HEK293 (cell line): ENCODE measurements at regions not wholly inside any gene's neighbourhood (a gene's known extent, or its start where the extent isn't known, plus 50 kb on each side); places are given as distances from the start of the nearest gene placed in this dataset.

Source experiments
- CTCF ChIA-PET: fragments of 350-600 bp; formaldehyde crosslinking; extraction: SDS; loops from one replicate; lab custom pipeline; 2021; ENCODE audit warnings: antibody characterized with exemption; lab: Yijun Ruan, JAX
- POLR2A ChIA-PET: fragments of 300-600 bp; formaldehyde crosslinking; extraction: SDS; loops from one replicate; lab custom pipeline; 2020; ENCODE audit warnings: antibody characterized with exemption, inconsistent platforms; lab: Yijun Ruan, JAX
- H3K27ac ChIP-seq: fragments of 200-500 bp; sonication (Bioruptor generic); 2 replicates; pipeline ENCODE4 v1.5.1; 2014; ENCODE audit warnings: low read depth, low read length, control low read depth, inconsistent platforms; ENCODE audit errors: extremely low read depth
- H3K36me3 ChIP-seq, 2 experiments: fragments of 200-500 bp in 1 of 2; sonication (Bioruptor generic) in 1 of 2; 1 replicate in 1 of 2; 2 replicates in 1 of 2; pipeline ENCODE4 v1.5.1; 2014 to 2017; ENCODE audit warnings: inconsistent platforms in 2 of 2, low read length in 2 of 2; ENCODE audit not compliant: control insufficient read depth in 2 of 2, insufficient read depth in 1 of 2
- H3K4me1 ChIP-seq: fragments of 200-500 bp; sonication (Bioruptor generic); 2 replicates; pipeline ENCODE4 v1.5.1; 2014; ENCODE audit warnings: mild to moderate bottlenecking, low read length, inconsistent platforms; ENCODE audit not compliant: control insufficient read depth, insufficient read depth
- H3K4me3 ChIP-seq: 2 replicates; pipeline ENCODE4 v1.5.1; 2011; ENCODE audit warnings: low read depth, mild to moderate bottlenecking, control low read depth, low read length, moderate library complexity
- H3K9me3 ChIP-seq: fragments of 200-500 bp; sonication (Bioruptor generic); 2 replicates; pipeline ENCODE4 v1.5.1; 2014; ENCODE audit warnings: low read depth, low read length, inconsistent platforms; ENCODE audit not compliant: control insufficient read depth, insufficient read depth
- HOXD13 ChIP-seq: sonication (generic); formaldehyde crosslinking; IDR thresholded peaks from 2 replicates; pipeline ENCODE4 v1.8.0; 2022; ENCODE audit warnings: missing genetic modification reagents, borderline replicate concordance
- PRDM10 ChIP-seq: fragments of 450-650 bp; formaldehyde crosslinking; IDR thresholded peaks from 2 replicates; pipeline ENCODE4 v1.5.1; 2016; ENCODE audit warnings: missing biosample characterization, missing genetic modification characterization
- TRIM28 ChIP-seq: IDR thresholded peaks from 2 replicates; pipeline ENCODE4 v1.6.1; 2011; ENCODE audit warnings: low read length, control low read depth, borderline replicate concordance
- YY2 ChIP-seq: fragments of 450-650 bp; formaldehyde crosslinking; IDR thresholded peaks from 2 replicates; pipeline ENCODE4 v1.5.1; 2016; ENCODE audit warnings: missing biosample characterization, missing genetic modification characterization
- ZBTB7A ChIP-seq: fragments of 450-650 bp; formaldehyde crosslinking; IDR thresholded peaks from 2 replicates; pipeline ENCODE4 v1.5.1; 2016; ENCODE audit warnings: low read depth, missing biosample characterization, missing genetic modification characterization
- ZFP3 ChIP-seq: fragments of 450-650 bp; formaldehyde crosslinking; IDR thresholded peaks from 2 replicates; pipeline ENCODE4 v1.5.1; 2016; ENCODE audit warnings: low read depth, missing biosample characterization, missing genetic modification characterization
- ZIC2 ChIP-seq: fragments of 450-650 bp; formaldehyde crosslinking; IDR thresholded peaks from 2 replicates; pipeline ENCODE4 v1.5.1; 2016; ENCODE audit warnings: missing biosample characterization, missing genetic modification characterization
- ZNF133 ChIP-seq: fragments of 450-650 bp; formaldehyde crosslinking; IDR thresholded peaks from 2 replicates; pipeline ENCODE4 v1.5.1; 2016; ENCODE audit warnings: missing biosample characterization, missing genetic modification characterization
- ZNF211 ChIP-seq: fragments of 450-650 bp; formaldehyde crosslinking; IDR thresholded peaks from 2 replicates; pipeline ENCODE4 v1.5.1; 2016; ENCODE audit warnings: low read depth, missing biosample characterization, missing genetic modification characterization
- ZNF248 ChIP-seq: fragments of 450-650 bp; formaldehyde crosslinking; IDR thresholded peaks from 2 replicates; pipeline ENCODE4 v1.5.1; 2017; ENCODE audit warnings: missing biosample characterization, missing genetic modification characterization
- ZNF266 ChIP-seq: fragments of 450-650 bp; formaldehyde crosslinking; IDR thresholded peaks from 2 replicates; pipeline ENCODE4 v1.5.1; 2016; ENCODE audit warnings: missing biosample characterization, missing genetic modification characterization, low read depth
- ZNF426 ChIP-seq: fragments of 450-650 bp; formaldehyde crosslinking; IDR thresholded peaks from 2 replicates; pipeline ENCODE4 v1.5.1; 2017; ENCODE audit warnings: missing biosample characterization, missing genetic modification characterization, mild to moderate bottlenecking, inconsistent platforms, moderate library complexity
- ZNF624 ChIP-seq: fragments of 450-650 bp; formaldehyde crosslinking; IDR thresholded peaks from 2 replicates; pipeline ENCODE4 v1.5.1; 2017; ENCODE audit warnings: missing biosample characterization, missing genetic modification characterization
- ZNF677 ChIP-seq: fragments of 450-650 bp; IDR thresholded peaks from 2 replicates; pipeline ENCODE4 v1.5.0; 2018; ENCODE audit warnings: missing biosample characterization, mild to moderate bottlenecking, missing genetic modification characterization, moderate library complexity
- ZNF768 ChIP-seq: fragments of 450-650 bp; formaldehyde crosslinking; IDR thresholded peaks from 2 replicates; pipeline ENCODE4 v1.5.1; 2018; ENCODE audit warnings: missing biosample characterization, mild to moderate bottlenecking, missing genetic modification characterization
- ZSCAN16 ChIP-seq: fragments of 450-650 bp; formaldehyde crosslinking; IDR thresholded peaks from 2 replicates; pipeline ENCODE4 v1.5.1; 2016; ENCODE audit warnings: missing biosample characterization, missing genetic modification characterization
- TF ChIP-seq, protein P1 (sequence below): fragments of 450-650 bp; IDR thresholded peaks from 2 replicates; pipeline ENCODE4 v1.5.1; 2018; ENCODE audit warnings: missing biosample characterization, mild to moderate bottlenecking, missing genetic modification characterization
- TF ChIP-seq, protein P2 (sequence below): fragments of 450-650 bp; formaldehyde crosslinking; IDR thresholded peaks from 2 replicates; pipeline ENCODE4 v1.5.1; 2016; ENCODE audit warnings: missing biosample characterization, missing genetic modification characterization

- POLR2A ChIA-PET: no interaction called here
- no peak overlapping the region for H3K27ac ChIP-seq
- H3K36me3 ChIP-seq: no peaks in the 10 kb centered on the region
- CTCF ChIA-PET: no interaction called here
- no peak overlapping the region for H3K4me3 ChIP-seq
- TF ChIP-seq ZFP3 (tag by site-specific recombination) (no peak), YY2 (no peak), ZNF677 (no peak), ZNF248 (tag by site-specific recombination) (no peak), ZNF211 (tag by site-specific recombination) (no peak), ZNF624 (tag by site-specific recombination) (no peak), ZNF768 (tag by site-specific recombination) (no peak)
- TF ChIP-seq, protein P1, sequence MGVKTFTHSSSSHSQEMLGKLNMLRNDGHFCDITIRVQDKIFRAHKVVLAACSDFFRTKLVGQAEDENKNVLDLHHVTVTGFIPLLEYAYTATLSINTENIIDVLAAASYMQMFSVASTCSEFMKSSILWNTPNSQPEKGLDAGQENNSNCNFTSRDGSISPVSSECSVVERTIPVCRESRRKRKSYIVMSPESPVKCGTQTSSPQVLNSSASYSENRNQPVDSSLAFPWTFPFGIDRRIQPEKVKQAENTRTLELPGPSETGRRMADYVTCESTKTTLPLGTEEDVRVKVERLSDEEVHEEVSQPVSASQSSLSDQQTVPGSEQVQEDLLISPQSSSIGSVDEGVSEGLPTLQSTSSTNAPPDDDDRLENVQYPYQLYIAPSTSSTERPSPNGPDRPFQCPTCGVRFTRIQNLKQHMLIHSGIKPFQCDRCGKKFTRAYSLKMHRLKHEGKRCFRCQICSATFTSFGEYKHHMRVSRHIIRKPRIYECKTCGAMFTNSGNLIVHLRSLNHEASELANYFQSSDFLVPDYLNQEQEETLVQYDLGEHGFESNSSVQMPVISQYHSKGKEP (tag by site-specific recombination): peak; percentile 51
- TF ChIP-seq, all 188 proteins: peak for 1
- Histone ChIP-seq H3K4me1 (0 out of 2 replicates have a peak, but pooled peaks cover 2% of the 10 kb centered on the region), H3K9me3 (no peaks in the 10 kb centered on the region)
These were observed 245.3 kb upstream of the RASA1 start for GRCh38 chr5:87022415-87022814.

- CTCF ChIA-PET: interaction anchor here (1.7 kb wide), 1 partner anchor 16 kb away, joined by 3 read pairs; no protein-coding TSS in a partner anchor
- no peak overlapping the region for H3K4me3 ChIP-seq
These were observed 240.1 kb upstream of the RASA1 start for GRCh38 chr5:87027570-87027969.

DNA sequence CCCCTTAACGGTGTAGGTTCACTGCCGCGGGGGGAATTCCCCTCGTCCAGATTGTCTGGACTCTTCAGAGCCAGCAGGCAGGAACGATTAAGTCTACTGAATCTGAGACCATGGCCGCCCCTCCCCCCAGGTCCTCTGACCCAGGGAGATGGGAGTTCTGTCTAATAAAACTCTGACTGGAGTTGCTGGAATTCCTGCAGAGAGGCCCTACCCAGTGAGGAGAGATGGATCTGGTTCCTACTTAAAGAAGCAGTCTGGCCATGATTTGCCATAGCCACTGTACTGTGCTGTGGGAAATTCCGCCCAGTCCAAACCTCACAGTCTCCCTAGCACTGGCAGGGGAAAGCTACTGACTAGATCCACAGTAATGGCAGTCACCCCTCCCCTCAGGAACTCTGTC, 237.7 kb upstream of the RASA1 start:
- ChIA-PET POLR2A (no interaction called here), CTCF (no interaction called here)
- Histone ChIP-seq H3K4me3 (no peak overlapping the region), H3K4me1 (no peaks in the 10 kb centered on the region), H3K36me3 (no peaks in the 10 kb centered on the region), H3K27ac (no peak overlapping the region), H3K9me3 (no peaks in the 10 kb centered on the region)
- TF ChIP-seq ZNF426 (tag by site-specific recombination) (no peak), ZSCAN16 (tag by site-specific recombination) (no peak), ZNF133 (tag by site-specific recombination) (no peak)

More at GRCh38 chr5:87027570-87027969, 240.1 kb upstream of the RASA1 start:
- Histone ChIP-seq H3K4me1 (no peaks in the 10 kb centered on the region), H3K9me3 (no peaks in the 10 kb centered on the region), H3K27ac (no peak overlapping the region), H3K36me3 (no peaks in the 10 kb centered on the region)
- POLR2A ChIA-PET: interaction anchor here (0.7 kb wide), 1 partner anchor 1037 kb away, joined by 3 read pairs; no protein-coding TSS in a partner anchor
- TF ChIP-seq ZIC2 (tag by site-specific recombination): no peak
- no peak for TF ChIP-seq HOXD13
- no peak for TF ChIP-seq TRIM28

DNA sequence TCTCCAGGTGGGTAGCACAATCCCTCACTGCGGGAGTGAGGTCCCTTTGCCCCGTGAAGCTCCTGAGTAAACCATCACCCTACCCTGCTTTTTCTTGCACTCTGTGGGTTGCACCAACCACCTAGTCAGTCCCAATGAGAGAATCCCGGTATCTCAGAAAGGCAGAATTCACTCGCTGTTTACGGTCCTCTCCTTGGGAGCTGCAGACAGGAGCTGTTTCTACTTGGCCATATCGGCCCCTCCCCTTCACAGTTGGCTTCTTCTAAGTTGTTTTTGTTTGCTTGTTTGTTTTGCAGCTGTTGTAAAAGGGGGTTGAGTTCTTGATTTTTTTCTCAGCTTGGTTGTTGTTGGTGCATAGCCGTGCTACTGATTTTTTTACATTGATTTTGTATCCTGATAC, 237.0 kb upstream of the RASA1 start:
- Histone ChIP-seq H3K4me3 (no peak overlapping the region), H3K9me3 (no peaks in the 10 kb centered on the region), H3K4me1 (no peaks in the 10 kb centered on the region), H3K36me3 (no peaks in the 10 kb centered on the region), H3K27ac (no peak overlapping the region)
- TF ChIP-seq, protein P2, sequence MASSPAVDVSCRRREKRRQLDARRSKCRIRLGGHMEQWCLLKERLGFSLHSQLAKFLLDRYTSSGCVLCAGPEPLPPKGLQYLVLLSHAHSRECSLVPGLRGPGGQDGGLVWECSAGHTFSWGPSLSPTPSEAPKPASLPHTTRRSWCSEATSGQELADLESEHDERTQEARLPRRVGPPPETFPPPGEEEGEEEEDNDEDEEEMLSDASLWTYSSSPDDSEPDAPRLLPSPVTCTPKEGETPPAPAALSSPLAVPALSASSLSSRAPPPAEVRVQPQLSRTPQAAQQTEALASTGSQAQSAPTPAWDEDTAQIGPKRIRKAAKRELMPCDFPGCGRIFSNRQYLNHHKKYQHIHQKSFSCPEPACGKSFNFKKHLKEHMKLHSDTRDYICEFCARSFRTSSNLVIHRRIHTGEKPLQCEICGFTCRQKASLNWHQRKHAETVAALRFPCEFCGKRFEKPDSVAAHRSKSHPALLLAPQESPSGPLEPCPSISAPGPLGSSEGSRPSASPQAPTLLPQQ: no peak
- TF ChIP-seq ZBTB7A (tag by site-specific recombination) (no peak), ZNF768 (tag by site-specific recombination) (no peak), ZNF266 (tag by site-specific recombination) (no peak), PRDM10 (tag by site-specific recombination) (no peak), ZSCAN16 (tag by site-specific recombination) (no peak)
- ChIA-PET CTCF (no interaction called here), POLR2A (no interaction called here)
